WTC11 (cell line): ENCODE measurements at regions not wholly inside any gene's neighbourhood (a gene's known extent, or its start where the extent isn't known, plus 50 kb on each side); places are given as distances from the start of the nearest gene placed in this dataset.

Experiments used
- ATF2 ChIP-seq: sonication (generic); formaldehyde crosslinking; IDR thresholded peaks from 2 replicates; pipeline ENCODE4 v1.8.1; 2022; ENCODE audit warnings: low read depth, missing genetic modification reagents, borderline replicate concordance
- ATF6 ChIP-seq: sonication (generic); formaldehyde crosslinking; IDR thresholded peaks from 2 replicates; pipeline ENCODE4 v1.8.1; 2023; ENCODE audit warnings: mild to moderate bottlenecking, missing genetic modification reagents
- CTCF ChIP-seq: fragments of 200-600 bp; IDR thresholded peaks from 2 replicates; pipeline ENCODE4 v1.8.0; 2022; ENCODE audit warnings: antibody characterized with exemption
- GABPB1 ChIP-seq: sonication (generic); formaldehyde crosslinking; IDR thresholded peaks from 2 replicates; pipeline ENCODE4 v1.8.1; 2023; ENCODE audit warnings: mild to moderate bottlenecking, missing genetic modification reagents
- MLX ChIP-seq: sonication (generic); formaldehyde crosslinking; IDR thresholded peaks from 2 replicates; pipeline ENCODE4 v1.8.1; 2023; ENCODE audit warnings: mild to moderate bottlenecking, missing genetic modification reagents, moderate library complexity
- MYBL2 ChIP-seq: sonication (generic); formaldehyde crosslinking; IDR thresholded peaks from 2 replicates; pipeline ENCODE4 v1.8.1; 2023; ENCODE audit warnings: mild to moderate bottlenecking, moderate library complexity, missing genetic modification reagents
- OVOL2 ChIP-seq: fragments of 250-450 bp; sonication (Bioruptor Pico); IDR thresholded peaks from 2 replicates; pipeline ENCODE4 v1.9.0; 2021; ENCODE audit warnings: mild to moderate bottlenecking, borderline replicate concordance
- SP1 ChIP-seq: sonication (generic); formaldehyde crosslinking; conservative IDR thresholded peaks from 2 replicates; pipeline ENCODE4 v1.8.1; 2022; ENCODE audit warnings: missing genetic modification reagents
- STAT6 ChIP-seq: sonication (generic); formaldehyde crosslinking; conservative IDR thresholded peaks from 2 replicates; pipeline ENCODE4 v1.8.1; 2023; ENCODE audit warnings: mild to moderate bottlenecking, low read depth, missing genetic modification reagents, moderate library complexity
- TEAD1 ChIP-seq: sonication (generic); formaldehyde crosslinking; IDR thresholded peaks from 2 replicates; pipeline ENCODE4 v1.8.0; 2022; ENCODE audit warnings: mild to moderate bottlenecking, missing genetic modification reagents
- USF2 ChIP-seq: sonication (generic); formaldehyde crosslinking; IDR thresholded peaks from 2 replicates; pipeline ENCODE4 v1.8.1; 2023; ENCODE audit warnings: mild to moderate bottlenecking, missing genetic modification reagents, moderate library complexity
- ZNF281 ChIP-seq: sonication (generic); formaldehyde crosslinking; IDR thresholded peaks from 2 replicates; pipeline ENCODE4 v1.8.0; 2023; ENCODE audit warnings: mild to moderate bottlenecking, missing genetic modification reagents
- ZNF532 ChIP-seq: fragments of 250-450 bp; sonication (Bioruptor Pico); IDR thresholded peaks from 2 replicates; pipeline ENCODE4 v1.9.0; 2021; ENCODE audit warnings: mild to moderate bottlenecking, borderline replicate concordance

- TF ChIP-seq CTCF (no peak), GABPB1 (no peak), OVOL2 (CRISPR knock-in tag) (no peak), SP1 (CRISPR knock-in tag) (no peak), ZNF281 (CRISPR knock-in tag) (no peak), MLX (CRISPR knock-in tag) (no peak), STAT6 (CRISPR knock-in tag) (no peak), ATF2 (CRISPR knock-in tag) (no peak), USF2 (CRISPR knock-in tag) (no peak), ATF6 (CRISPR knock-in tag) (no peak), ZNF532 (no peak), MYBL2 (CRISPR knock-in tag) (no peak), TEAD1 (CRISPR knock-in tag) (no peak)
These were observed 116.0 kb upstream of the HSFY2 start for GRCh38 chrY:18889548-18889947.
